HG03135 (cell line): ENCODE measurements at regions not wholly inside any gene's neighbourhood (a gene's known extent, or its start where the extent isn't known, plus 50 kb on each side); places are given as distances from the start of the nearest gene placed in this dataset.
"Not testable (repeated sequence)": the region's sequence is repeated elsewhere in the genome, so short reads cannot be mapped to it uniquely, and the experiment has no call there.

Source experiments
- ATAC-seq: cut with Tn5 transposase; IDR thresholded peaks from one replicate; pipeline ENCODE4 v1.9.1; 2021; ENCODE audit warnings: mild to moderate bottlenecking, moderate library complexity; ENCODE audit not compliant: unreplicated experiment

DNA sequence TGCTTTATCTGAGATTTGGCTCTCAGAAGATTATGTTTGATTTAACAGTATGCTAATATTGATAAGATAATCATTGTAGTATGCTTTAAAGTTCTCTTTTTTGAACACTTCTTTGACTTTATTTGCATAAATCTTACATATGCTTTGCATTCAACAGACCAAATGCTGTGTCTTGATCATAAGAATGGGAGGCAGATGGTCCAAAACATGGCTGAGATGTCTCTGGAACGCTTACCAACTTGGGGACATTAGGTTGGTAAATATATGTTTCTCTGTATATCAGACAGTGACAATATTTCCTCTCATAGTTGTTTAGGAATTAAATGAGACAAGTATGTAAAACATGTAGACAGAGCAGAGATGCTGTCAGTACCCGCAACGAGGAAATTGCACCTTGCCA is 197.9 kb upstream of the CTNND2 start:
- no peak for ATAC-seq

DNA sequence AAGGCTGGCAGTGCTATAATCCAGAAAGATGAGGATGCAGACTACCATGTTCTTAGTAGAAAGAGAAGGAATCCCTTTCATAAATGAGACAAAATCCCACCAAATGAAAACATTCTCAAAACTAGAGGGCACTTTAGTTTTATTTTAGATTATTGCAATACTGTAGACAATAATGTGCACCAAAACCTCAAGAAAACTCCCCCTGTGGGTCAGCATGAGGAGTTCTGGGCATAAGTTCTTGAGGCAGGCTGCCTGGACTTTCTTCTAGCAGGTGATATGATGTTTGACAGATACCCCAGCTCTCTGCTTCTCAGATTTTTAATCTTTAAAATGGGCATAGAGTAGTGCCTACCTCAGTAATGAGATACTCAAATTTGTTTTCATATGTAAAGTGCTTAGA is 196.3 kb upstream of the CTNND2 start:
- no peak for ATAC-seq

DNA sequence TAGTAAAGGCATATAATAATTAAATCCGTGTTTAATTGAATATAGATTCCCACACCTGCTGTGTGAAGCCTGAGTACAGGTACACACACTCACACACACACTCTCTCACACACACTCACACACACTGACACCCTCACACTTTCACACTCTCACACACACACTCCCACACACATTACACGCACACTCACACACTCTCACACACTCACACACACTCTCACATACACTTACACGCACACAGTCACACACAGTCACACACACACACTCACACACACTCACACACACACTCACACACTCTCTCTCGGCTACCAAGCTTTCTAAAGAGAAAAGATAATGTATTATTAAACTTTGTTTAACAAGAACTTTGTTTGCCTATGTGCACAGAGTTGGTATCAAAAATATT is 195.1 kb upstream of the CTNND2 start:
- ATAC-seq = no peak

DNA sequence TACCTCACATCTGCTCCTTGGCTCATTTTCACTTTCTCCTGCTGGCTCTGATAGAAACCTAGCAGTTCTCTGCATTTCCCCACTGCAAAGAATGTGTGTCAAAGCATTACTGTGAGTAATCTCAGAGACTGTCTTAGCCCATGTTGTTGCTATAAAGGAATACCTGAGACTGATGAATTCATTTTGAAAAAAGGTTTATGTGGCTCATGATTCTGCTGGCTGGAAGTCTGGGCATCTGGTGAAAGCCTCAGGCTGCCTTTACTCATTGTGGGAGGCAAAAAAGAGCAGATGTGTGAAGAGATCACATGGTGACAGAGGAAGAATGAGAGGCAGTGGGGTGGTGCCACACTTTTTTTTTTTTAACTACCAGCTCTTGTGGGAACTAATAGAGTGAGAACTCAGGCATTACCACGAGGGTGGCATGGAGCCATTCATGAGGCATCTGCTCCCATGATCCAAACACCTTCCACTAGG is 191.6 kb upstream of the CTNND2 start:
- no peak for ATAC-seq

DNA sequence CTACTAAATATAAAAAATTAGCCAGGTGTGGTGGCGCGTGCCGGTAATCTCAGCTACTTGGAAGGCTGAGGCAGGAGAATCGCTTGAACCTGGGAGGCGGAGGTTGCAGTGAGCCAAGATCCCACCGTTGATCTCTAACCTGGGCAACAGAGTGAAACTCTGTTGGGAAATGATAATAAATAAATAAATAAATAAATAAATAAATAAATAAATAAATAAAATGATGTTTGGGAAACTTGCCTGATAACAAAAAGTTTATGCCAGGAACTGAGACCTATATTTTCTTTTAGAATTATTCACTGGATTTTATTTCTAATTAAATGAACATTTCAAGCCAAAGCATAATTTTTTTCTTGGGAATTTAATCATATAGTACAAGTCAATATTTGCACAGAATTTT is 189.3 kb upstream of the CTNND2 start:
- ATAC-seq = no peak

DNA sequence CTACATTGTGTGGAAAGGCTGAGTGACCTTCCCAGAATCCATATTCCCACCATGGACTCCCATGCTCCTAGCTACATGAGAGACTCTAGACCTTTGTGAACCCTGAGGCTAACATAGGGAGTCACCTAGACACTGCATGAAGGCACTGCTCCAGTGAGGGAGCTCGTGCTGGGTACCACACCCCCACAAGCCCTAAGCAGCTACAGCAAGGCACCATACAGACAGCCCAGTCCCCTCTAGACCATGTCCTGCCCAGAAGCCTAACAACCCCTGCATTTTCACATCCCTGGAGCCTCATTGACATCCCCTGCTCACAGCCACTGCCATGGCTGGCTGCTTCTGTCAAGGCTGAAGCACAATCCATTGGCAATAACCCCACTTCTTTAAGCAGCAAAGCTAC is 176.5 kb upstream of the CTNND2 start:
- ATAC-seq = no peak

DNA sequence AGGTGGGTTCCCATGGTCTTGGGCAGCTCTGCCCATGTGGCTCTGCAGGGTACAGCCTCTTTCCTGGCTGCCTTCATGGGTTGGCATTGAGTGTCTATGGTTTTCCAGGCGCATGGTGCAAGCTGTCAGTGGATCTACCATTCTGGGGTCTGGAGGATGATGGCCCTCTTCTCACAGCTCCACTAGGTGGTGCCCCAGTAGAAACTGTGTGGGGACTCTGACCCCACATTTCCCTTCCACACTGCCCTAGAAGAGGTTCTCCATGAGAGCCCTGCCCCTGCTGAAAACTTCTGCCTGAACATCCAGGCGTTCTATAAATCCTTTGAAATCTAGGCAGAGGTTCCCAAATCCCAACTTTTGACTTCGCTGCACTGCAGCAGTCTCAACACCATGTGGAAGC is 174.0 kb upstream of the CTNND2 start:
- ATAC-seq = not testable (repeated sequence)

DNA sequence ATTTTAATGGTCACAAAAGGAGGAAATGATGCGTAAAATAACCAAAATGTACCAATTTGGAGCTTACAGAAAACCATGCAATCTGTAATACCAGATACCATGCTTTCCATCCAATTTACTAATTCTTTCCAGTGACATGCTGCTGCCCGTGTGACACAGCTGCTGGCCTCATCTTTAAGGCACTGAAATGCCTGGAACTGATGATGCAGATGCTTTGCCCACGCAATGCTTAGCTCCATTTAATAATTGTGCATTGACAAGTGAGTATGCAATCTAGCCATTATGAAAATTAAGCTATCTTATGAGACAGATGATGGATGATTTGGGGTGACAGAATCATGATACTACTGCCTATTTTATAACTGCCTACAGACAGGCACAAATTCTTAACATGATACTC is 169.2 kb upstream of the CTNND2 start:
- no peak for ATAC-seq

DNA sequence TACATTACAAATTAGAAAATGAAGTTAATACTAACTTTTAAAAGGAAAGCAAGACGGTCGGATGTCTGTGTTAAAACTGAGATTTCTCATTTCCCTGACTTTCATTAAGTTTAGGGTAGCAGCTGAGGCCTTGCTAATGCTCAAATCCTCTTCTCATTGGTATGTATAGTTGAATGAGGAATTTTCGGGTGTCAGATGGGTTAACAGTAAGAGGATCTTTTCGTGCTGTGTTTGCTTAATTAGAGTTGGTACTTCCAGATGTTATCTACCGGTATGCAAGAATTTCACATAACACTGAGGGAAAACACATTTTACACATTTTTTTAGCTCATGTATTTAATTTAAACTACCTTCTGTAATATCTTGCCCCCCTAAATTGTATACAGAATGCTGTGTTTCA is 168.2 kb upstream of the CTNND2 start:
- no peak for ATAC-seq

DNA sequence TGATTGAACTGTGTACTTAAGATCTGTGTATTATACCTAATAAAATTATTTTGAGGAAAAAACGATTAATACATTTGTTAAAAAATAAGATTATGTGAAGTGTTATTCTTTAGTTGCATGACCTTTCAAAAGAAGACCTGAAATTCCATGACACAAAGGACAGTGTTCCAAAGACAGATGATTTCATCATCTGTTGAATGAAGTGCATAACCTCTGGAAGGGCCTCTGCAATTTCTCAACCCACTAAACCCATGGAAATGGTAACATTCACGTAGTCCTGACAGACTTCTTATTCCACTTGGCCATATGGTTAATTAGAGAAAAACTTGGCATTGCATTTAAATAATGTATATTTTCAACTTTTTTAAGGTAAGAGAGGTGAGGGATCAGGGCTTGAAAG is 167.2 kb upstream of the CTNND2 start:
- no peak for ATAC-seq

DNA sequence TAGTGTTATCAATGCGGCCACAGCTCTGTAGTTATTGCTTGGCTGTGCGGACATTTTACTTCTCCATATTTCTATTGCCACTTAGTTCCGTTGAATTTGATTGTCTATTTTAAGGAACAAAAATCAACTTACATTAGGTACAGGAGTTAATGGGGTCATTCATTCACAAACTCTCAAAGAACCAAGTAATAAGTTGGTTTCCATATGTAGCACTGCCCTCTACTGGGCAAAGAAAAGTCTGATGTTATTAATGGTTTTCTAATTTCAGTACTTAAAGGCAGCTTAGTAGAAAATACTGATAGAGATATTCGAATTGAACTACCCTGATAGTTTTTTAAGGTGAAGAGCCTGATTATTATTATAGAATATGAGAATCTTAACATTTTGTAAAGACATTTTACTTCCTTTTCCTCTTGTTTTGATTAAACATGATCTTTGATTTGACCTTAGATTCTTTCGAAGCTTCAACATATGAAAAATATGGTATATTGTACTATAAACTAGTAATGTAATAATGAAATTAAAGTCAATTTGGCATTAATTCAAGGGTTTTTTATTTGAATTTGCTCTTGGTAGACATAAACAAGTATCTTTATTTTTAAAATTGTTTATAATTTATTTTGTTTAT is 119.5 kb upstream of the CTNND2 start:
- ATAC-seq = peak; percentile 59

DNA sequence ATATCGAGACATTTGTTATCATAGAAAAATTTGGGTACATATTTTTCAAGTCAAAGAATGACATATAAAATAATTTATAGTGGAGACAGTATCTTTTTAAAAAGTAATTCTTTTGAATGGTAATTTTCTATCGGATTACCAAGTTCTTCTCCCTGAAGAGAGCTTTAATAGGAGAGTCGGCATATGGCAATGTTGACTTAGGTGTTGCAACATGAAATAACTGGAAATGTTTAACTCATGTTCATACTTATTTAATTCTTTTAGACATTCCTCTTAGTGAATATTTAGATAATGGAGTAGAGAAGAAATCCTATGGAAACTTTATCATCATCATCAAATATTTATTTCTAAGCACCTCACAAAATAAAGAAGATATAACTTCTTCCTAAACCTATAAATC is 118.2 kb upstream of the CTNND2 start:
- ATAC-seq = no peak

DNA sequence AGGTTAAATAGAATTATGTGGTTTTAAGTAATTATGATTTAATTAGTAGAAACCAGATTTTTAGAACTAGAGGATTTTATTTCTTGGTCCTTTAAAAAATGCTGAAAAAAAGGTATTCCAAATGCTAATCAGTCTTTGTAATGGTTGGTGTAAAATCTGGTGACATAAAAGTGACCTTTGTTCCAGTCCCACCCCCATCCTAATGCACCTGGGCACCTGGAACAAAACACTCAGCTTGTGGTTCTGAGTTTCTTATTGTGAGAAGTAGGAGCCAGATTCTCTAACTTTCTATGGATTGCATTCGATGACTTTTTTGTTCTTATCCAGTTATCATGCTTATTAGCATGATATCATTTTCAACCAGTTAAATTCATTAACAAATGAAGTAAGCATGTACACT is 115.1 kb upstream of the CTNND2 start:
- no peak for ATAC-seq

DNA sequence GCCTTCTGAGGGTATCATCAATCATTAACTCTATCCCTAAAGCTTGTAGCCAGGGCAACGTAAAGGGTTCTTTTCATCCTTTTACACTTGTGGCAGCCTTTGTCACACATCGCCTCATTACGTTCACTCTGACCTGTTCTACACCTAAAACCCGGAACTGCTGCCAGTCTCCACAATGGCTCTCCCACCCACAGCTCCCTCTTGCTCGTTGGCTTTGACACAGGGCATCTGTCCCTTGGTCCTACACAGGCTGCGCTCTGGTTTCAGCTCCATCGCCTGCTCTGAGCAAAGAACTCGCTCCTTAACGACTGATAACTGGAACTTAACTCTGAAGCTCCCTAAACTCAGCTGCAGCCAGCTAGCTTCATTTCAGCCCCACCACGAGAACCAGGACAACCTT is 112.8 kb upstream of the CTNND2 start:
- no peak for ATAC-seq

DNA sequence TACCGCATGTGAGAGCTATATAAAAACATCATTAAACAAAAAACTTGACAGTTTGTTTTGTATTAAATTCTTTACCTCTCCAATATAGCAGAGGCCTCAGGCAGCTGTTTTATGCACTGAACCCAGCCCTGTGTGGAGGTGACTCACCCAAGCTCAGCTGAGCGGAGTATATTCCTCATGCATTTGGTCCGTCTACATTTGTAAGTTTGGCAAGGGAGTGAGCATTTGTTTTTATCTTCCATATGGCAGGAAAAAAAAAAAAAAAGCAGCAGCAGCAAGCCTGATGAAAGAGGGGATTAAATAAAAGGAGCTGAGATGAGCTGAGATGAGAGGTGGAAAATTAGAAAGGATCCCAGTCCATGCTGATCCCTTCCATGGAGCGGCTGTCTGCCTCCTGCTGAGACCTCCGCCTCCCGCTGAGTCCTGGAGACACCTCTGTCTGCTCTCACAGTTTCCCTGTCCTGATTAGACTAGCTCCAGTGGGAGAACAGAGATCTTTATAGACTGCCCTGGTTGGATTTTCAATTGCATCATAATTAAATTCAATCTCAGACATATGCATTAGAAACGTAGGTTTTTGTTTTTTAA is 112.0 kb upstream of the CTNND2 start:
- ATAC-seq = no peak

DNA sequence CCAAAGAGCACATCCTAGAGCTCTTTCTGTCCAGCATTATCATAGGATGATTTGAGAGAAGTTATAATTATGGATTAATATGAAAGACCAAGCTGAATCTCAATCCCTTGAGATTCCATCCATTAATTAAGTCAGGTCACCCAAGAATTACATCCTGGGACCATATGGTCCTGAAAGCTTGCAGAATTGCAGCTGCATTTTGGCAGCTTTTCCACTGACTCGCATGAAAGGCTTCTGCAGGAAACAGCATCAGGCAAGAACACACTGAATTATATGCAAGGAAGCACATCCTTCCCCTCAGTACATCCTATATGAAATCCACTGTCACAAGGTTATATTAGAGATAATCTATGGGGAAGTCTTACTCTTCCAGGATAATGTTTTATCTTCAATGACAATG is 109.1 kb upstream of the CTNND2 start:
- ATAC-seq = no peak

DNA sequence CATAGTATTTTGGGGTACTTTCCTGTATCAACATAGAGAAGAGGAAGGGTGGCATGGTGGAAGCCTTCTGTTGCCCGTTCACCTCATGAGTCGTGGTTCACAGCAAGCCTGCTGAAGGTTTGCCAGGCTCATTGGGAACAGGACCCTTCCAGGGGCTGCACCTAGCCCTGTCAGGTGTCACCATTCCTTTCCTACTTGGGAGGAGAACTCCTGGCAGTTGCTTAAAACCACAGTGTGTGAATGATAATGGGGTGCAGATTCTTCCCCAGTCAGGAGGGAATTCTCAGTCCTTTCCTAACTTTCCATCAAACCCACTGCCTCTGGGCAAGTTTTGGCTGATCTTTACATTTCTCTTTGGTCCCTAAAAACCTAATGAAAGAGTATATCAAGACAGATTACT is 99.4 kb upstream of the CTNND2 start:
- ATAC-seq = no peak

DNA sequence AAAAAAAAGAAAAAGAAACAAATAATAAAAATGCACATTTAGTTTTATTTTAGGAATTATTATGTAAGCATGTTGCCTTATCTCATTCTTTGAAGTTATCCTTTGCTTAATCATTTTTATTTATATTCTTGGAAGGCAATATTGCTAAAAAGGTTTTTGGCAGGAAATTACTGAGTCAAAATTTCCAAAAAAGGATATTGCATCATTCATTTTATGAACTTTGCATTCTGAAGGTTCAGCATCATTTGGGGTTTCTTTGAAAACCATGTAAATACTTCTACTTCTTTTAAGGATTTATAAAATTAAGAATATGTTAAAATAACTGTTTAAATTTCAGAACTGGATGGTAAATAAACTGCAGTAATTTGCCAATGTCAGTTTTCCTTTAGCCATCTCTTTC is 94.2 kb upstream of the CTNND2 start:
- no peak for ATAC-seq

DNA sequence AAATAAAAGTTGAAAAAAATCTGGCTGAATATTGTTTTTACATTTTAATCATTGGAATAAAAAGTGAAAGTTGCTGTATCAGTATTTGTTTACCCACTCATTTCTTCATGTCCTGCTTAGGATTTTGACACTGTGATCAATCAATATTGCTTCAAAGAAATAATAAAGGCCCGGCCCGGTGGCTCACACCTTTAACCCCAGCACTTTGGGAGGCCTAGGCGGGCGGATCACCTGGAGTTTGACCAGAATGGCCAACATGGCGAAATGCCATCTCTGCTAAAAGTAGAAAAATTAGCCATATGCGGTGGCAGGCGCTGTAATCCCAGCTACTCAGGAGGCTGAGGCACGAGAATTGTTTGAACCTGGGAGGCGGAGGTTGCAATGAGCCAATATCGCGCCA is 93.7 kb upstream of the CTNND2 start:
- ATAC-seq = no peak

DNA sequence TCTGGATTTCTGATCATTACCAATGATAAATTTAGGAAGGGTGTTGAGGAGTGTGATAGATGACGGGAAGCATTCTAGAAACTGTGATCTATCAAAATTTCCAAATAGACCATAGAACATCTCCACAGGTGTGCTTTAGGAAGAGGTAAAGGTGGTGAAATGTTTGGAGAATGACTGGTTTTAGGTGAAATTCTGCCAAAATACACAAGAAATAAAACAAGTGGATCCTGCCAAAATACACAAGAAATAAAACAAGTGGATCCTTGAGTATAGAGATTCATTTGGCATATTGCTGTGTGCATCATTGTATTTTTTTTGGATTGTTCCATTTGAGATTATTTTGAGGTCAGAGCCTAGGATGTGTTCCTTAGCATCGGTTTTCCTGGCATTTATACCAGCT is 88.3 kb upstream of the CTNND2 start:
- no peak for ATAC-seq

DNA sequence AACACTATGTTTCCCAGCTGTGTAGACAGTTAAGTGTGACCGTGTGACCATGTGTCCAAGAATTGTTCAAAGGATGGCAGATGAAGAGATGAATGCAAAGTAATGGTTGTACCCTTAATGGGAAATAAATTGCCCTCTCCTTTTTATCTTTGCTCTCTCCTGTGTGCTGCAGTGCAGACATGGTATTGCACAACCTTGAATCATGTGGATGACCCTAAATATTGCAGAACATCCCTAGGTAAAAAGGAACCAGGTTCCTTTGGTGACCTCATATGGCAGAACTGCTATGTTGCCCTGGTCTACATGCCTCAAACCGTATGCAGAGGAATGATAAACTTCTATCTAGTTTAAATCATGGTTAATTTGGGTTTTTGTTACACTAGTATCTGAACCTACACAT is 81.7 kb upstream of the CTNND2 start:
- no peak for ATAC-seq

DNA sequence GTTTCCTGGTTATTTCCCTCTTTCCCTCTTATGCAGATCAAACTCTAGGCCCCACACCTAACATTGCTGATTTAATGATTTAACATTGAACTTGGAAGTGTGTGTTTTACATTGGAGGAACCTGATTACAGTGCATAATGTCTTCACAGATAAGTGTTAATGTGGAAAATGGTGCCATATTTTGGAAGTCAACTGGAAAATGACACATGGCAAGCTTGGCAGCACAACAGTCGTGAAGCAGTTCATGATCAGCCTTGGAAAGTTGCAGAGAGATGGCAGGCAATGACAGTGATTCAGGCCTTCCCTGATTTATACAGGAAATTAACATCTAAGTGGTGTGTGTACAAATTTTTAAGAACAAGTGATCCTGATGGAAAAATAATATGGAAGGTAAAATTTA is 80.0 kb upstream of the CTNND2 start:
- ATAC-seq = no peak

DNA sequence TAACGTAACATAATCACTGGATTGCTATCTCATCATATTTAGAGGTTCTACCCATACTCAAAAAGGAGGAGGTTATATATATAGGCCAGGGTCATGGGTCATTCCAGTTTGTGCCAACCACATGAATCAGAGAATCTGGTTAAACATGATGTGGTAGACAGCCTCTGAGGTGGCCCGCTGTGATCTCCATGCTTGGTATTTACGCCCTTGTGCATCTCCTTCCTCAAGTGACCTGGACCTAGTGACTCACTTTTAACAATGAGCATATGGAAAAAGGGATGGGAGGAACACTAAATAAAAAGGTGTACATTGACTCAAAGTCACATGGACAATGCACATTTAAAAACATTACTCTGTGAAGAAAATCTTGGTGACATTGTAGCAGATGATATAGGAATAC is 77.7 kb upstream of the CTNND2 start:
- ATAC-seq = no peak
